ENCODE measurements at regions not wholly inside any gene's neighbourhood (a gene's known extent, or its start where the extent isn't known, plus 50 kb on each side); places are given as distances from the start of the nearest gene placed in this dataset.

DNA sequence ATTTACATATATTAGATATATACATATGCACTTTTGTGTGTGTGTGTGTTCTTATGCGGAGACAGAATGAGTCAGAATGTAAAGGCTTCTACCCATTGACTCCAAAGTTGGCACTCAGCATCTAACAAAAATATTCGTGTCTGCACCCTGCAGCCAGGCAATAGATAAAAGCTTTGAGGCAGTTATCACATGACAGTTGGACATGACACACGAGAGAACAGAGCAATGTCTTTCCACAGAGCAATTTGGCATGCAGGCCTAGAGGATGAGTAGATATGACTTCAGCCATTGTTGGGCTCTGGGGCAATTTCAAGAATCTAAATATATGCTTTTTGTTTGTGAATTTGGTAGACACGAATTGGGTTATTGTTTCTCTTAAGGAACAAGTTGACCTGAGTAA, 391.2 kb downstream of the SLITRK2 start:
- no peaks in the 10 kb centered on the region; the same call in 1 of the 2 replicates for H3K9me3 ChIP-seq (ENCODE audit: control insufficient read depth, insufficient read depth, low read length)
- H3K4me1 ChIP-seq (ENCODE audit: insufficient read depth, low read length): no peaks in the 10 kb centered on the region
- no peaks in the 10 kb centered on the region for H3K36me3 ChIP-seq (ENCODE audit: insufficient read depth, low read length)
- H3K9ac ChIP-seq (ENCODE audit: low read depth, low read length): no peak overlapping the region

DNA sequence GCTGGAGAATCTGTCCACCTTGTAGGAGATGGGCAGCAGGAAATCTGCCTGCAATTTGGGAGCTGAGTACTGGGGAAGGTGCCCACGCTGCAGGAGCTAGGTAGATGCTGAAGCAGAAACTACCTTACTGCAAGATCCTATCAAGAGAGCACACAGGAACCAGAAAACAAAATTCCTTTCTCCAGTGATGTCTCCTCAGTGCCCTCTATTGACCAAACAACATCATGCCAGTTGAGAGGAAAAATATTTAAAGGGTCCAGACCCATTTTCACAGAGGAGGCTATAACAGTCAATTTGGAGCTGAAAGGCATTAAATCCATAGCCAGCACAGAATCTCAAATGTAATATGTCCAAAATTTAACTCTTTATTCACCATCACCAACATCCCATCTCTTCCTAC, 406.8 kb downstream of the SLITRK2 start:
- Histone ChIP-seq H3K9ac (ENCODE audit: low read depth, low read length) (no peak overlapping the region), H3K4me1 (ENCODE audit: insufficient read depth, low read length) (no peaks in the 10 kb centered on the region), H3K36me3 (ENCODE audit: insufficient read depth, low read length) (no peaks in the 10 kb centered on the region), H3K9me3 (ENCODE audit: control insufficient read depth, insufficient read depth, low read length) (peaks cover 4% of the 10 kb centered on the region; the same call in 1 of the 2 replicates)

DNA sequence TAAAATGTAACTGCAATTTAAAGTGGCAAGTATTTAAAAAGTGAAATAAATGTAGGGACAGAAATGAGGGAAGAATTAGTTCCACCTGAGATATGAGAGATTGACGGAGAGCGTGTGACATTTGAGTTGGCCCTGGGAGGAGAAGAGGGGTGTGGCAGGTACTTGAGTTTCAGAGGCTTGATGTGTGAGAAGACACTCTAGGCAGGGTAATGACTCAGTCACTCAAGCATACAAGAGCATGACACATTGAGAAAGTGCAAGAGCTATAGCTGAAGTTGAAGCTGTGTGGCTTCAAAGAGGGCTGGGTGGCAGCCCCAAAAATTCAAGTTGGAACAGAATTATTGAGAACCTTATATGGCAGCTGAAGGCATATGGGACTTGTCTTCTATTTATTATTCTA, 420.5 kb downstream of the SLITRK2 start:
- Histone ChIP-seq H3K4me1 (ENCODE audit: insufficient read depth, low read length) (no peaks in the 10 kb centered on the region), H3K36me3 (ENCODE audit: insufficient read depth, low read length) (no peaks in the 10 kb centered on the region), H3K9me3 (ENCODE audit: control insufficient read depth, insufficient read depth, low read length) (no peaks in the 10 kb centered on the region), H3K9ac (ENCODE audit: low read depth, low read length) (no peak overlapping the region)

DNA sequence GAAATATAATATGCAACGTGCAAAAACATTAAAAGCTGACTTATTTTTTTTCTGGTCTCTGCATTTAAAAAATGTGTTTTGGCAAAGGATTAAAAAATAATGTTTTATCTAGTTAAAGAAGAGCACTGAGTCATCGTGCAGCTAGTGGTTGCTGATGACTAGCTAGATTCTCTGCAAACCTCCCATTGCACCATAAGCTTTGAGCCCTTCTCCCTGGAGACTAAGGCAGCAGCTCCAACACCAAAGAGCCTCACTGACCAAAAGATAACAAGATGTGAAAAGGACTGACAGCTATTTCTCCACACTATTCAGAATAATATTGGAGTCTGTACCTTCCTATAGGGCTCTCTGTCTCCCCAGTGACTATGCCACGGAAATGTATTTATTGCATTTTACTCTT, 424.3 kb downstream of the SLITRK2 start:
- no peaks in the 10 kb centered on the region for H3K9me3 ChIP-seq (ENCODE audit: control insufficient read depth, insufficient read depth, low read length)
- H3K36me3 ChIP-seq (ENCODE audit: insufficient read depth, low read length): no peaks in the 10 kb centered on the region
- H3K4me1 ChIP-seq (ENCODE audit: insufficient read depth, low read length): no peaks in the 10 kb centered on the region

DNA sequence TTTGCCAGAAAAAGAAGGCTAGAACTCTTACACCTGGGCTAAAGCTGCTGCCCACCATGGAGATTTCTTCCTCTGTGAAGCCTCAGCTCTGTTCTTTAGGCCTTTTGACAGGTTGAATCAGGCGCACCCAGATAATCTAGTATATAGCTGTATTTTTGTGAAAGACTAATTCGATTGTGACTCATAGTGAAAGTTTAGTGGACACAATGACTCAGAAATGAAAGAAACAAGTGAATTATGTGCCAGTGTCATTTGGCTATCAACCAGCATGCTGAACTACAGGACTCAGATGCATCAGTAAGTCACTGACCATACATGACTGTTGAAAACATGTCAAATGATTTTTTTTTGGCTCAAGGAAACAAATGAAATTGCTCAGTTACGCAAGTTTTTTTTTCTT, 425.4 kb downstream of the SLITRK2 start:
- Histone ChIP-seq H3K9me3 (ENCODE audit: control insufficient read depth, insufficient read depth, low read length) (no peaks in the 10 kb centered on the region), H3K9ac (ENCODE audit: low read depth, low read length) (no peak overlapping the region), H3K36me3 (ENCODE audit: insufficient read depth, low read length) (no peaks in the 10 kb centered on the region), H3K4me1 (ENCODE audit: insufficient read depth, low read length) (no peaks in the 10 kb centered on the region)

More for the DNA sequence above, 424.3 kb downstream of the SLITRK2 start:
- no peak overlapping the region for H3K9ac ChIP-seq (ENCODE audit: low read depth, low read length)

DNA sequence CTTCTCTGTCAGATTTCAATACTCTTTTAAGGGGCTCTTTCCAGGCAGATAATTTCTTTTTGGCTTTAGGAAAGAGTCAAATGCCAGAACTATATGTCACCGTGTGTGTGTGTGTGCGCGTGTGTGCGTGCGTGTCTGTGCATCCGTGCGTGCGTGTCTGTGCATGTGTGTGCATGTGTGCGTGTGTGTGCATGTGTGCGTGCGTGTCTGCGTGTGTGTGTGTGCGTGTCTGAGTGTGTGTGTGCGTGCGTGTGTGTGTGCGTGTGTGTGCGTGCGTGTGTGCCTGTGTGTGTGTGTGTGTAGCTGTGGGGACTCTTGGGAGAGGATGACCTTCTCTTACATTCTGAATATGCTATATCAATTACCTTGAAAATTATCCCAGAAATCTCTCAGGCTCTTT, 441.6 kb downstream of the SLITRK2 start:
- no peaks in the 10 kb centered on the region for H3K4me1 ChIP-seq (ENCODE audit: insufficient read depth, low read length)
- no peak overlapping the region for H3K9ac ChIP-seq (ENCODE audit: low read depth, low read length)
- H3K9me3 ChIP-seq (ENCODE audit: control insufficient read depth, insufficient read depth, low read length): no peaks in the 10 kb centered on the region
- no peaks in the 10 kb centered on the region for H3K36me3 ChIP-seq (ENCODE audit: insufficient read depth, low read length)

DNA sequence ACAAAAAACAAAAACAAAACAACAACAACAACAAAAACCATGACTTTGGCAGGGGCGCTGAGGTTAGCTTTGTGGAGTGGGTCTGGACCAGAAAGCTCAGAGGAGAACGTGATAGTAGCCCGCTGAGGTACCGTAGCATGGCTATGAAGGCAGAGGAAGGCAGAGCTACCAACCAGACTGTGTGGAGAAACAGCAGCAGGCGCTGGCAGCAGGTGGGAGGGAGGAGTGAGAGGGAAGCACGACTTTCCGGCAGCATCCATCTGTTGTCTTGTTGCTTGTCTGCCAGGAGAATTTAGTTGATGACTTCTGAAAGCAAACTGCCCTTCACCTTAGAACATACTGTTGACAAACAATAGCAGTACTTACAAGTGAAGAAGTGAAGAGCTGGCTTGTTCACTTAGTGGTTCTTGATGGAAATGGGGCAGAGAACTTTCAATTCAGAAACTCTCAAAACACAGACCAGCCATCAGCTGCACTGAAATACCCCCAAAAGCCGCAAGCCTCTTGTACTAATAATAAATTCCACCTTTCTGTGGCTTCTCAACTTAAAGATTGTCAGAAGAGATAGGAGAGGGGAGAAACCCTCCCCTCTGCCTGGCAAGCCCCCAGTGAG, 447.2 kb downstream of the SLITRK2 start:
- no peaks in the 10 kb centered on the region for H3K36me3 ChIP-seq (ENCODE audit: insufficient read depth, low read length)
- H3K9ac ChIP-seq (ENCODE audit: low read depth, low read length): no peak overlapping the region
- H3K4me1 ChIP-seq (ENCODE audit: insufficient read depth, low read length): no peaks in the 10 kb centered on the region
- no peaks in the 10 kb centered on the region for H3K9me3 ChIP-seq (ENCODE audit: control insufficient read depth, insufficient read depth, low read length)

DNA sequence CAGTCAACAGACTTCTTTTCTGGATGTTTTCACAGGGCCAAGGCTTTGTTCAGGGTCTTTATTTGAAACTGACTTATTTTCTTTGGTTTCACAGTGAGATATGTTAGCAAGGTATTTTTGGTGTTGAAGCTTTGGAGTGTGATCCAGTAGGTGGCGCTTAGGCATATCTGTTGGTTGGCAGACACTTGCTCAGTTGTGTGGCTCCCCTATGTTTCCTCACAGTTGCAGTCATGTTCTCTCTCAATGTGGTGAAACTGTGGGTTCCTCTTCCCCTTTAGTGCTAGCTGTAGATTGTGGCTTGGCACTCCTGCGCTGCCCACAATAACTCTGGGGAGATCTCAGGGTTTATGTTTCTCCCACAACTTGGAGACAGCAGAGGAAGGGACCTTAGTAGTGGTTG, 460.8 kb downstream of the SLITRK2 start:
- Histone ChIP-seq H3K36me3 (ENCODE audit: insufficient read depth, low read length) (no peaks in the 10 kb centered on the region), H3K9ac (ENCODE audit: low read depth, low read length) (no peak overlapping the region), H3K4me1 (ENCODE audit: insufficient read depth, low read length) (no peaks in the 10 kb centered on the region), H3K9me3 (ENCODE audit: control insufficient read depth, insufficient read depth, low read length) (no peaks in the 10 kb centered on the region)

All from ES-I3 (cell line).